IgD-negative memory B cell (primary cell): ENCODE measurements at regions not wholly inside any gene's neighbourhood (a gene's known extent, or its start where the extent isn't known, plus 50 kb on each side); places are given as distances from the start of the nearest gene placed in this dataset.

Experiments used
- H3K27ac Mint-ChIP-seq, 3 donors: one replicate each; pipeline ENCODE4 v1.8.0; 2020 to 2022; ENCODE audit warnings: mild to moderate bottlenecking in 3 of 3, mixed read lengths in 3 of 3, moderate library complexity in 1 of 3
- H3K27me3 Mint-ChIP-seq: one replicate; pipeline ENCODE4 v1.8.0; 2021; ENCODE audit warnings: mixed read lengths
- H3K36me3 Mint-ChIP-seq: one replicate; pipeline ENCODE4 v1.8.0; 2020; ENCODE audit warnings: mild to moderate bottlenecking, mixed read lengths
- H3K4me1 Mint-ChIP-seq, 3 donors: one replicate each; pipeline ENCODE4 v1.8.0; 2020 to 2022; ENCODE audit warnings: mixed read lengths in 3 of 3, mild to moderate bottlenecking in 1 of 3
- H3K4me3 Mint-ChIP-seq, 4 donors: one replicate each; pipeline ENCODE4 v1.8.0; 2020 to 2022; ENCODE audit warnings: mild to moderate bottlenecking in 4 of 4, mixed read lengths in 4 of 4, moderate library complexity in 3 of 4
- H3K9me3 Mint-ChIP-seq, 3 donors: one replicate each; pipeline ENCODE4 v1.8.0; 2020 to 2021; ENCODE audit warnings: mixed read lengths in 3 of 3, mild to moderate bottlenecking in 1 of 3

DNA sequence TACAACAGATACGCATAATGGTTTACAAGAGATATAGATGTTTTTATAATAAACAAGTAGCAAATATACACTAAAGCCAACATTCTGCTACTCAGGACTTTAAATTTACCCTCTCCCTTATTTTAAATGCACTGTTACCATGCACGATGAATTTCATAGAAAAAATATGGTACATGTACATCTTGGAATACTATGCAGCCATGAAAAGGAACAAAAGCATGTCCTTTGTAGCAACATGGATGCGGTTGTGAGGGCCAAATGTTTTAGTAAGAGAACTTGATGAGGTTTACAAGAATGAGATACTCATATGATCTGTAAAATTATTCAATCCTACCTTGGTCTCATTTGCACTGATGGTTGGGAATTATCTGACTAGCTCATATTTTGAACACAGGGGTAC is 769.3 kb downstream of the VGLL3 start:
- Mint-ChIP-seq H3K36me3 (no peaks in the 10 kb centered on the region), H3K9me3 (peaks cover 2 to 8% (median 7%) of the 10 kb centered on the region in 3 donors), H3K4me3 (no peak overlapping the region), H3K27ac (no peak overlapping the region), H3K4me1 (no peaks in the 10 kb centered on the region), H3K27me3 (no peaks in the 10 kb centered on the region)

GRCh38 chr3:86208772-86209171 is 782.2 kb downstream of the VGLL3 start:
- Mint-ChIP-seq H3K9me3 (peaks cover 0 to 6% (median 4%) of the 10 kb centered on the region in 3 donors), H3K4me1 (no peaks in the 10 kb centered on the region)

GRCh38 chr3:86182606-86183005 is 808.3 kb downstream of the VGLL3 start:
- no peaks in the 10 kb centered on the region for H3K36me3 Mint-ChIP-seq
- no peak overlapping the region for H3K4me3 Mint-ChIP-seq
- no peak overlapping the region for H3K27ac Mint-ChIP-seq
- H3K4me1 Mint-ChIP-seq: no peaks in the 10 kb centered on the region
- H3K27me3 Mint-ChIP-seq: no peaks in the 10 kb centered on the region
- peaks cover 0 to 23% (median 8%) of the 10 kb centered on the region in 3 donors for H3K9me3 Mint-ChIP-seq

More at GRCh38 chr3:86208772-86209171, 782.2 kb downstream of the VGLL3 start:
- no peak overlapping the region for H3K4me3 Mint-ChIP-seq
- no peaks in the 10 kb centered on the region for H3K27me3 Mint-ChIP-seq
- no peak overlapping the region for H3K27ac Mint-ChIP-seq
- H3K36me3 Mint-ChIP-seq: no peaks in the 10 kb centered on the region

GRCh38 chr3:86180696-86181095 is 810.3 kb downstream of the VGLL3 start:
- Mint-ChIP-seq H3K27me3 (no peaks in the 10 kb centered on the region), H3K4me1 (no peaks in the 10 kb centered on the region), H3K9me3 (peaks cover 0 to 10% (median 6%) of the 10 kb centered on the region in 3 donors), H3K27ac (no peak overlapping the region), H3K4me3 (no peak overlapping the region), H3K36me3 (no peaks in the 10 kb centered on the region)

DNA sequence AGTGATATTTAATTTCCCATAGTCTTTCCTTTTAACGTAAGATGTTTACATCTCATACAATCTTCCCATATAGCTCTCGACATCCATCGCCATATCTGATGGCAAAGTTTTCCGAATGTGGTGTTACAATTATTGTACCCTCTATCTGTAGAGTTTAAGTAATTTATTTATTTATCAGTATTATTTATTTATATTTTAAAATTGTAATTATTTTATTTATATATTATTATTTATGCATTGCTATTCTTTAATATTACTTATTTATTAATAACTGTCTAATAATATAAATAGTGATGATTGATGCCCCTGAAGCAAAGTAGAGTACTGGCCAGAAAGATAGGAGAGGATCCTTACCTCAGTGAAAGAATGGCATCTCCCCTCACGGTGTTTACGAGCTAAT is 812.9 kb downstream of the VGLL3 start:
- Mint-ChIP-seq H3K36me3 (no peaks in the 10 kb centered on the region), H3K9me3 (peaks cover 0 to 6% (median 0%) of the 10 kb centered on the region in 3 donors), H3K4me3 (peak overlapping the region in 1 of 4 donors; percentile 28), H3K27ac (no peak overlapping the region), H3K27me3 (no peaks in the 10 kb centered on the region), H3K4me1 (no peaks in the 10 kb centered on the region)

- Mint-ChIP-seq H3K36me3 (no peaks in the 10 kb centered on the region), H3K27ac (no peak overlapping the region), H3K4me3 (no peak overlapping the region), H3K27me3 (no peaks in the 10 kb centered on the region), H3K9me3 (peaks cover 0 to 6% (median 2%) of the 10 kb centered on the region in 3 donors), H3K4me1 (no peaks in the 10 kb centered on the region)
Observed at GRCh38 chr3:86176445-86176784, 814.5 kb downstream of the VGLL3 start.

DNA sequence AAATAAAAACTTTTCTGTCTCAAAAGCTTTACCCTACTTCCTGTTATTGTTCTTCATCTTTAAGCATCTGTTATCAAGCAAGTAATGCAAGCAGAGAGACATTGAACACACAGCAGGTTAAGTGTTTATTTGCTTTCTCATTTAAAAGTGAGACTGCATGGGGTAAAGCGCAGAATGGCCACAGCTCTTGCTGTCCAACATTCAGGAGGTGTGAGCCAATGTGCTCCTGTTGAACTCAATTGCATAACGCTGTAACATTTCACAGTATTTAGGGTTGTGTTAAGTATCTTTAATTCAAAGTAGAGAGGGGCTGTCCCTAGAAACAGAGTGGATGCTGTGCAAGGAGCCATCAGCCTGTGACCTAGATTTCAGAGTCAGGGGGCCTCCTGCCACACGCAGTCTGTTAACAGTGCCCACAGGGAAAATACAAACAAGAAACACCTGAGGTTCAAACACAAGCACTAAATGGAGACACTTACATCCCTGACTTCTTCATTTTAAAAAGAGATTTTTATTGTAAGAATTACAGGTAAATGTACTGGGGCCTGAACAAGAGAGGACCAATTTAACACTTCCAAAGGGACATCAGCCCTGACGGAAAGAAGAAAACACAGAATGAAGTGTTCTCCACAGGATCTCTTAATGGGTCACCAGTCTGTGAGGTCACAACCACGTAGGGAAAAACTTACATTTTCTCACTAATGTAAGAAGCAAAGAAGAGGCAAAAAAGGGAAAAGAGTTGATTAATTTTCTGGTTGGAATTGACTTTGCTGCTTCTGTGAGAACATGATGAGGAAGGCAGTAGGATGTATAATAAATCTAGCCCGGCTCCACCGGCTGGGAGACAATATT is 815.1 kb downstream of the VGLL3 start:
- Mint-ChIP-seq H3K4me1 (no peaks in the 10 kb centered on the region), H3K36me3 (no peaks in the 10 kb centered on the region), H3K4me3 (no peak overlapping the region), H3K9me3 (peaks cover 0 to 6% (median 2%) of the 10 kb centered on the region in 3 donors), H3K27me3 (no peaks in the 10 kb centered on the region), H3K27ac (no peak overlapping the region)

DNA sequence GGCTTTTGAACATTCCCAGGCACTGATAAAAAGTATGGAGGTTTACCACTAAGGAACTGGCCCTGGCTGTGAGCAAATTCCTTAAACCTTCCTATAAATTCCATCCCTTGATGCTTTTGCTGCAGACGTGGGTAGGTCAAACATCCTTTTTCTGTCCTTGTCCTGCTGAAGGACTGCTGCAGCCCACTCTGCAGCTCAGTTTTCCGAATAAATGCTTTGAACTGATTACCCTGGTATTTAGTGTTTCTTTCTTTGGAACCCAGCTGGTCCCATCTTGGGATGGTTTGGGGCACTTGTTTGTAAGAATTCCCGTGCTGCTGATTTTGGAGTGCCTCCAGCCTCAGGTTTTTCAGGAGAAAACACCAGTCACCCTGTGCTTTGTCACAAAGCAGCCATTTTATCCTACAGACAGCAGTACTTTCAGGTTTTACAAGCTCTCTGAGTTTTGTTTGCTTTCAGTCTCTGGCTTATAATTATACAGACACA is 815.9 kb downstream of the VGLL3 start:
- H3K36me3 Mint-ChIP-seq: no peaks in the 10 kb centered on the region
- no peaks in the 10 kb centered on the region for H3K27me3 Mint-ChIP-seq
- H3K4me1 Mint-ChIP-seq: no peaks in the 10 kb centered on the region
- H3K4me3 Mint-ChIP-seq: no peak overlapping the region
- H3K27ac Mint-ChIP-seq: no peak overlapping the region
- peaks cover 0 to 5% (median 2%) of the 10 kb centered on the region in 3 donors for H3K9me3 Mint-ChIP-seq

GRCh38 chr3:86173401-86173800 is 817.5 kb downstream of the VGLL3 start:
- Mint-ChIP-seq H3K4me3 (no peak overlapping the region), H3K36me3 (no peaks in the 10 kb centered on the region), H3K9me3 (peaks cover 0 to 3% (median 2%) of the 10 kb centered on the region in 3 donors), H3K4me1 (no peaks in the 10 kb centered on the region), H3K27me3 (no peaks in the 10 kb centered on the region), H3K27ac (no peak overlapping the region)

DNA sequence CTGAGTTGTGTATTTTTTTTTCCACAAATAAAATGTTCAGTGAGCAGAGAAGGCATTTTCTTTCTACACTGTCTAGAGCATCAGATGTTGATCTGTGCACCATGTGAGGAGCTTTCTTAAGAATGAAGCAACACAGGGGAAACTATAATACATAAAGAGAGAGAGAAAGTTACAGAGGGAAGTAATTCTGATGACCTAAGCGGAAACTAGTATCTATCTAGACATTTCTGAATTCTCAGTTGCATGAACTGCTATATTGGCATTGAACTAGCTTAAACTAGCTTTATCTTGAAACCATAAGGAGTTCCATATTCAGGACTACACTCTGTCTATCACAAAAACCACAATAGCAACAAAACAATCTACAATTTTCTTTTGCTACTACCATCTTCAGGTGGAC is 822.4 kb downstream of the VGLL3 start:
- Mint-ChIP-seq H3K36me3 (no peaks in the 10 kb centered on the region), H3K4me1 (no peaks in the 10 kb centered on the region), H3K4me3 (no peak overlapping the region), H3K9me3 (peaks cover 0 to 4% (median 0%) of the 10 kb centered on the region in 3 donors), H3K27me3 (no peaks in the 10 kb centered on the region), H3K27ac (no peak overlapping the region)

- Mint-ChIP-seq H3K27ac (no peak overlapping the region), H3K9me3 (peaks cover 0 to 3% (median 2%) of the 10 kb centered on the region in 3 donors), H3K4me1 (no peaks in the 10 kb centered on the region), H3K27me3 (no peaks in the 10 kb centered on the region), H3K36me3 (no peaks in the 10 kb centered on the region), H3K4me3 (no peak overlapping the region)
Observed at GRCh38 chr3:86162521-86162920, 828.4 kb downstream of the VGLL3 start.

GRCh38 chr3:86161493-86161892 is 829.5 kb downstream of the VGLL3 start:
- Mint-ChIP-seq H3K4me3 (no peak overlapping the region), H3K9me3 (peaks cover 0 to 3% (median 2%) of the 10 kb centered on the region in 3 donors), H3K27ac (no peak overlapping the region), H3K27me3 (no peaks in the 10 kb centered on the region), H3K36me3 (no peaks in the 10 kb centered on the region), H3K4me1 (no peaks in the 10 kb centered on the region)

- H3K4me3 Mint-ChIP-seq: no peak overlapping the region
- peaks cover 0 to 4% (median 2%) of the 10 kb centered on the region in 3 donors for H3K9me3 Mint-ChIP-seq
- H3K27ac Mint-ChIP-seq: no peak overlapping the region
- no peaks in the 10 kb centered on the region for H3K27me3 Mint-ChIP-seq
- H3K36me3 Mint-ChIP-seq: no peaks in the 10 kb centered on the region
- no peaks in the 10 kb centered on the region for H3K4me1 Mint-ChIP-seq
Observed at GRCh38 chr3:86152620-86153019, 838.3 kb downstream of the VGLL3 start.

- Mint-ChIP-seq H3K4me1 (no peaks in the 10 kb centered on the region), H3K9me3 (peaks cover 2 to 4% (median 2%) of the 10 kb centered on the region in 3 donors), H3K27ac (no peak overlapping the region), H3K36me3 (no peaks in the 10 kb centered on the region), H3K4me3 (no peak overlapping the region), H3K27me3 (no peaks in the 10 kb centered on the region)
Observed at GRCh38 chr3:86149054-86149453, 841.9 kb downstream of the VGLL3 start.

DNA sequence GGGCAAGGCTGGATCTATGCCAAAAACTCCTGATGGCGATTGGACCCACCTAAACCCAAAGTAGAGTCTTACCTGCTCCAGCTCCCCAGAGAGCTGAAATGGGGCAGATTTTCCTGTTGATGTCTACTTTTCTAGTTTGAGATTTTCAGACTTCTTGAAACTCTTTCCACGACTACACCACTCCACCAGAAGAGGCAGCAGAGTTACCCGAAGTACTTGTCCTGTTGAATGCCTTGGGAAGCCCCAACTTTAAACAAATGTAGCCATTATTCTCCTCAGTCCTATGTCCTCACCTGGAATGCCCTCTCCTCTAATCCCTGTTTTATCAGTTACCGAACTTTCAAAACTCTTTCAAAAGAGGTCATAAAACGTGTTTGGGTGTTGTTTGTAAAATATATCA is 843.8 kb downstream of the VGLL3 start:
- no peaks in the 10 kb centered on the region for H3K4me1 Mint-ChIP-seq
- H3K9me3 Mint-ChIP-seq: peaks cover 0 to 8% (median 2%) of the 10 kb centered on the region in 3 donors
- no peak overlapping the region for H3K27ac Mint-ChIP-seq
- no peaks in the 10 kb centered on the region for H3K36me3 Mint-ChIP-seq
- no peak overlapping the region for H3K4me3 Mint-ChIP-seq
- H3K27me3 Mint-ChIP-seq: no peaks in the 10 kb centered on the region

DNA sequence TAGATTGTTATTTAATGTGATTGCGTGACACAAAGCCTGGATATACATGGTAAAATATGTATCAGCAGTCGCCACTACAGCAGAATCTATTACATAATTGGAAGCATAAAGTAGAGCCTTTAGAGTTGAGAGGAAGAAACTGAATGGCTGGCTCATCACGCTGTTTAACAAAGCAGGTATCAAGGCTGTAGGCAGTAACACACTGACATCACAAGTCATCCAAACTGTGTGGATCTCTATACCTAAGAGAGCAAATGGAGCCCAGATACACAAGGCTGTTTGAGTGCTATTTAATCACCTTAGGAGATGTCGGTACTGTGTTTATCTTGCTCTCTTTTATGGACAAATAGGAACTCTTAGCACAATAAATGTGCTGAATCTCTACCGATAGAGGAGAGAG is 864.4 kb downstream of the VGLL3 start:
- Mint-ChIP-seq H3K4me1 (no peaks in the 10 kb centered on the region), H3K9me3 (peaks cover 0 to 8% (median 2%) of the 10 kb centered on the region in 3 donors), H3K27ac (no peak overlapping the region), H3K27me3 (no peaks in the 10 kb centered on the region), H3K36me3 (no peaks in the 10 kb centered on the region), H3K4me3 (no peak overlapping the region)
